ENCODE measurements at regions not wholly inside any gene's neighbourhood (a gene's known extent, or its start where the extent isn't known, plus 50 kb on each side); places are given as distances from the start of the nearest gene placed in this dataset.

DNA sequence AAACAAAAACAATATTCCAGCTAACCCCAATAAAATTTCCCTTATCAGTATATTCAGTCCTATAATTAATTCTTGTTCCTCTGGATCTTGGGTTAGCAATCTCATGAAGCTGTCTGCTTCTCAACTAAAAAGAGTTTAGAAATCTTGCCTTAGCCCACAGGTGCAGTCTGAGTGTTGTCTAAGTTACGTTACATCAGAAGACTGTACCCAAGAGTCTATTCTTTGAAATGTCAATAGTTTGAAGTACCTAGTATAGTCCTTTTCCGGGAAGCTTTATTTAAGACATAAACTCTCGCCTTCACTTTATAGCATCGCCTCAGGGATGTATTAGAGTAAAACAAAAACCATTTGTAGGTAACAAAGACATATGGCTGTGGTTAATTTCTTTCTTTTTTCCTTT, 465.1 kb downstream of the FUT8 start:
- DNase-seq (ENCODE audit: low spot score): no peak

- DNase-seq (ENCODE audit: low spot score): no peak
Observed at GRCh38 chr14:65878586-65878985, 466.1 kb downstream of the FUT8 start.

GRCh38 chr14:65879248-65880009, 466.9 kb downstream of the FUT8 start:
- DNase-seq (ENCODE audit: low spot score): no peak

DNA sequence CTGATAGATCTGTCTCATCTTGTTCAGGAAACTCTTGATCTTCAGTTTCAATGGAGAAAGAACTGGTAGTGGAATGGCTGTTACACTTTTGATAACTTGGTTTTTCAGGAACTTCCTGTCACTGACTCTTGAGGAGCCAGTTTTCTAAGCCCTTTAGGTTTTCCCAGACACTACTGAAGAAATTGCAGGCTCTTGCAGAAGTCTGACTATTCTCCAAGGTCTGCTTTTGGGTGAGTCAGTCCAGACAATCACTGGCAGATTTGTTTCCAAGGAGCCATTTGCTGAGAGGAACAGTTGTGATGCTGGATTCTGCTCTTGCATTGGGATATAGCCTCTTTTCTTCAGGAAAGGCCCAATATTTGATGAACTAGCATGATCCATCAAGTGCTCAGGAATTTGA, 468.0 kb downstream of the FUT8 start:
- no peak for DNase-seq (ENCODE audit: low spot score)

GRCh38 chr14:65881642-65882041, 469.1 kb downstream of the FUT8 start:
- no peak for DNase-seq (ENCODE audit: low spot score)

- no peak for DNase-seq (ENCODE audit: low spot score)
Observed at GRCh38 chr14:65888677-65889076, 476.1 kb downstream of the FUT8 start.

GRCh38 chr14:65892315-65892714, 479.8 kb downstream of the FUT8 start:
- DNase-seq (ENCODE audit: low spot score): no peak

DNA sequence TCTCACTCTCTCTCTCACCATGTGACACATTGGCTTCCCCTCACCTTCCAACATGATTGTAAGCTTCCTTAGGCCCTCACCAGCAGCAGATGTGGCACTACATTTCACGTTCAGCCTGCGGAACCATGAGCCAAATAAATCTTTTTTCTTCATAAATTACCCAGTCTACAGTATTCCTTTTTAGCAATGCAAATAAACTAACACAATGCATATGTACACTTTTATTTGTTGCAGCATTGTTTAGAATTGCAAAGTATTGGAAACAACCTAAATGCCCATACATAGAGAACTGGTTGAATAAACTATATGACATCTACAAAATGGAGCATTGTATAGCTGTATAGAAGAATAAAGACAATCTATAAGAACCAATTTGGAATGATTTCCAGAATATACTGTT, 487.6 kb downstream of the FUT8 start:
- no peak for DNase-seq (ENCODE audit: low spot score)

- DNase-seq (ENCODE audit: low spot score): no peak
Observed at GRCh38 chr14:65901595-65901994, 489.1 kb downstream of the FUT8 start.

DNA sequence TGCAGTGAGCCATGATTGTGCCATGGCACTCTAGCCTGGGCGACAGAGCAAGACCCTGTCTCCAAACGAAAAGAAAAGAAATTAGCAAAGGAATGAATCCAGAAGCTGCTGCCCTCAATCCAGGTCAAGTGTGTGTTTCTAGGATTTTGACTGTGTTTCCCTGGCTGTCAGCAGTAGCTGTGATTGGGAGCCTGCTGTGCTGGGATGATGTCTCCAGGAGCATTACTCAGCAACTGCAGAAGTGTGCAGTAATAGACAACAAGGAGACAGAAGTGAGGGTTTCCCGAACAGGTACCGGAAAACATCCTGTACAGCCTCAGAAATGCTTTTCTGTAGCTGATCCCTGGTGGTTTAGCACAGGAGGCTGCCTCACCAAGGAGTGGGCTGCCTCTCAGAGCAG, 492.5 kb downstream of the FUT8 start:
- no peak for DNase-seq (ENCODE audit: low spot score)

- DNase-seq (ENCODE audit: low spot score): no peak
Observed at GRCh38 chr14:65906344-65906743, 493.8 kb downstream of the FUT8 start.

GRCh38 chr14:65906948-65907347, 494.4 kb downstream of the FUT8 start:
- no peak for DNase-seq (ENCODE audit: low spot score)

- DNase-seq (ENCODE audit: low spot score): no peak
Observed at GRCh38 chr14:65910108-65910786, 497.7 kb downstream of the FUT8 start.

DNA sequence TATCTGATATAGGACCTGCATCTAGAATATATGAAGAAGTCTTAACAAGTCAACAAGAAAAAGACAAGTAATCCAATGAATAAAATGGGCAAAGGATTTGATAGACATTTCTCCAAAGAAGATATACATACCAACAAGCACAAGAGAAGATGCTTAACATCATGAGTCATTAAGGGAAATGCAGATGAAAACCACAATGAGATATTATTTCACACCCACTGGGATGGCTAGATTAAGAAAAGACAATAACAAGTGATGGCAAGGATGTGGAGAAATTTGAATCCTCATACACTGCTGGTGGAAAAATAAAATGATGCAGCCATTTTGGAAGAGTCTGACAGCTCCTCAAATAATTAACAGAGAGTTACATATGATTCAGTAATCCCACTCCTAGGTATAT, 502.6 kb downstream of the FUT8 start:
- no peak for DNase-seq (ENCODE audit: low spot score)

GRCh38 chr14:65916055-65916454, 503.5 kb downstream of the FUT8 start:
- DNase-seq (ENCODE audit: low spot score): no peak

GRCh38 chr14:65920996-65921395, 508.5 kb downstream of the FUT8 start:
- DNase-seq (ENCODE audit: low spot score): no peak

GRCh38 chr14:65922142-65922541, 509.6 kb downstream of the FUT8 start:
- DNase-seq (ENCODE audit: low spot score): no peak

GRCh38 chr14:65926504-65926903, 514.0 kb downstream of the FUT8 start:
- no peak for DNase-seq (ENCODE audit: low spot score)

DNA sequence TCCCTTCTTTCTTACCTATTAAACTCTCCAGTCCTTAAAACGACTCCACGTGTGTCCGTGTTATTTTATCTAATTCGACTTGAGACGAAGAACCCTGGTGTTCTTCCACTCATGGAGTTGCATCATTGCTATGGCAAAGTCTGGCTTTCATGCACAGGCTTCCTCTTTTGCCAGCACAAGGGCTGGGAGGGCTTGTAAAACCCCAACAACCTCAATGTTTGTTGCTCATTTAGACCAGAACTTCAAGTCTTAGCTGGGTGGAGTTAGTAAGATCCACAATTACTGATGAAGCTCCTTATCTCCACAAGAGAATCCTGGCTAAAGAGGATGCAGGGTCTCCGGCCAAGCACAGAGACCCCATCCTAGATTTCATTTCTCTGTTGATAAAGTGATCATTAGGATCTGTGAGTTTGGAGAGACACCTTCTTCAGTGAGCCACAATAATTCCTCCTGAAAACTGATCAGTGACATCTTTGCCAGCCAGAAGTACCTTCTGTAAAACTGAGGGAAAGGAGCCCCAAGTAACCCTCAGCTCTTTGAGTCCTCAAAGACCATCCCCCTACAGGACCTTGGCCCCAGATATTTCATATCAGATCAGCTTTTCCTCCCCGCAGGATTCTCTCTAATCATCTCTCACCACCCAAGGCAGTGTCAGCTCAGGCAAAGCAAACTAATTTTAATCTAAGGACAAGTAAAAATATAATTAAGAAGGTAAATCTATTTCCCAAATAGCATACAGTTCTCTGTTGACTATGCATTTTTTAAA, 514.6 kb downstream of the FUT8 start:
- DNase-seq (ENCODE audit: low spot score): no peak

DNA sequence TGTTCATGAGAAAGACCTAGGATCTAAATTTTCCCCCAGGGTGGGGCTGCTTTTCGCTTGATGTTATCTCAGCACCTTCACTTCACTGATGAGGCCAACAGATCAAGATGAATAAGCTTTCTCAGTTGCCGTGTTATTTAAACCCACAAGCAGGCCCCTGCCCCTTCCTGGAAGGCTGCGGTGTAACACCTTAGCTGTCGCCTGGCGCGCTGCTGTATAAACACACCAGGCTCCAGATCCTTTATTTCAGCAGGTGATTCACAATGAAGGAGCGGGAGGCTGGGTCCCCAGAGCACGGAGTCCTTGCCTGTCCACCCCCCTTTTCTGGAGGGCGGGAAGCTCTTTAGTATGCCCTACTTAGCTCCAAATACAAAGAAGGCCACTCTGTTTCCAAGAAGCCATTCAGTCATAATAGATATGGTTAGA, 515.4 kb downstream of the FUT8 start:
- DNase-seq (ENCODE audit: low spot score): no peak

DNA sequence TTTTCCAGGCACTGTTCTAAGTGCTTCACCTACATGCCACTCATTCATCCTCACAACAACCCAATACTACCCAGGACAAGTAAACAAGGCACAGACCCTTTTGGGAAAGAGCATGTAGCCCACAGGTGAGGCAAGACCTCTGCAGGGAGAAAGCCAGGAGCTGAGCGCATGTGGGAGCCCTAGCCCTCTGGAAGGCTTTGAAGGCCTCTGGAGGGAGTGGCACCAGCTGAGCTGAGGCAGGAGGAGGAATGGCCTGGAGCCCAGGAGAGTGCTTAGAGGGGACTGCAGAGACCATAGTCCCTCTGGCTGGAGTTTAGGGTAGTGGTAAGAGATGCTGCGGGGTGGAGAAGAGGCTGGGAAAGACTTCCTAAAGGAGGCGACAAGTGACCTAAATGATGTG, 516.5 kb downstream of the FUT8 start:
- no peak for DNase-seq (ENCODE audit: low spot score)

DNA sequence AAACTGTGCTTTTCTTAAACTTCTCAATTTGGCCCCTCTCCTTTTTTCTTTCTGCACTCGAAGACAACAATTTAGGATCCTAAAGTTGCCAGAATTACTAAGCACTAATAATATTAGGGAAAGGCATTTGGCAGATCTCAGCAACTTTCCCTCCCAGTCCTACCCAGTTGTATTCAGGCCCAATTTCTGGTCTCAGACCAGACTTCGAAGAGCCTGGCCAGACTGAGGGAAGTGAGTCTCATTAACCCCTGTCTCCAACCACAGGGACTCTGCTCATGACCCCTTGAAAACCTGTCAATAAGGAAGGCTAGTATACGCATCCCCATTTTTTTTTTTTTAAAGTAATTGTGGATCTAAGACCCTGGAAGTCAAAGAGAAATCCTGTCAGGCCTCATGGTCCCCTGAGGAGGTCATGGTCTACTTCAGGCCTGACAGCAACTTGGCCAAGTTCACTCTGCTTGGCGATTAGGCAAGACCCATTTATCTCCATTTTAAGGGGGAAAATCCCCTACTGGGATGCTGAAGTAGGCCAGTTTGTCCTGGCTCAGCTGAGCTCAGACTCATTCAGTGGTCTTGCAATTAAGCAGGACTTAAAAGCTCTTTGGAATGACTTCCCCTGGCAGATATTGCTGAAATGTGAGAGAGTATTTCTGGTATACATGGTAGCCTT, 521.0 kb downstream of the FUT8 start:
- no peak for DNase-seq (ENCODE audit: low spot score)

GRCh38 chr14:65934070-65934435, 521.5 kb downstream of the FUT8 start:
- no peak for DNase-seq (ENCODE audit: low spot score)

Measured in ecto neural progenitor cell (in vitro differentiated cells).